HG03159 (cell line): ENCODE measurements at regions not wholly inside any gene's neighbourhood (a gene's known extent, or its start where the extent isn't known, plus 50 kb on each side); places are given as distances from the start of the nearest gene placed in this dataset.

Experiments used
- ATAC-seq: cut with Tn5 transposase; IDR thresholded peaks from one replicate; pipeline ENCODE4 v1.9.1; 2021; ENCODE audit warnings: mild to moderate bottlenecking, moderate library complexity; ENCODE audit not compliant: unreplicated experiment

DNA sequence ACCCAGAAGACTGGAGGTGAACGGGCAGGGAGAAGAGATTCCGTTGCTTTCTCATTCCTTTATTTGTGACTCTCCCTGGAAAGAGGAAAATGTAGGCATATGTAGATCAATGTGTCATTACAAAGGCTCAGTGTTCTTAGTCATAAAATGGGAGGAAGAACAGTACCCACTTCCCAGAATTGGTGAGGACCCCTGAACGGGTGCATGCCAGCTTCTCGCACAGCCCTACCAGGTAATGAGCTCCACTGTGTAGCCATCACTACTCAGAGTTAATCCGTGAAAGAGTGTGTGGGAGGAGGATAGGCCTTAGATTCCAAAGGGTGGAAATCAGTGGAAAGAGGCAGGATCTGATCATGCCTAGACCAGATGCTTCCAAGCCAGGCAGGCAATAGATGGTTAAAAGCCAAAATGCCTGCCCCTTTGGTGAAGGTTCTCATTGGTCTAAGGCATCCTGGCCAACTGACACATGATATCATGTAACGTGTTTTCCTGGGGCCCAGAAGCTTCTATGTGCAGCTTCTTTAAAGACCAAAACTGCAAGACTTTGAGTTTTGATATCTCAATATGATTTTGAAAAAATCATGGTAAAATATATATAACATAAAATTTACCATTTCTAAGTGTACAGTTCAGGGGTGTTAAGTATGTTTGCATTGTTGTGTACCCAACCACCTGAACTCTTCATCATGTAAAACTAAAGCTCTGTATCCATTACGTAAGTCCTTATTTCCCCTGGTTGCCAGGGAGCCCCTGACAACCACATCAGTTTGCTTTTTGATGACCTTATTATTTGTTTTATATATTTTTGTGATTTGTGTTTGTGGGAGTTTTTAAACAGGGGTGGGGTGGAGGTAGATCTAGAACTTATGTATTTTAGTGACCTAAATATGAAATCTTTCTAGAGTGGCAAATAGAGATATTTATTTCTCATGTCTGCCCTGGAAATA, 402.2 kb upstream of the CFAP20DC start:
- no peak for ATAC-seq

DNA sequence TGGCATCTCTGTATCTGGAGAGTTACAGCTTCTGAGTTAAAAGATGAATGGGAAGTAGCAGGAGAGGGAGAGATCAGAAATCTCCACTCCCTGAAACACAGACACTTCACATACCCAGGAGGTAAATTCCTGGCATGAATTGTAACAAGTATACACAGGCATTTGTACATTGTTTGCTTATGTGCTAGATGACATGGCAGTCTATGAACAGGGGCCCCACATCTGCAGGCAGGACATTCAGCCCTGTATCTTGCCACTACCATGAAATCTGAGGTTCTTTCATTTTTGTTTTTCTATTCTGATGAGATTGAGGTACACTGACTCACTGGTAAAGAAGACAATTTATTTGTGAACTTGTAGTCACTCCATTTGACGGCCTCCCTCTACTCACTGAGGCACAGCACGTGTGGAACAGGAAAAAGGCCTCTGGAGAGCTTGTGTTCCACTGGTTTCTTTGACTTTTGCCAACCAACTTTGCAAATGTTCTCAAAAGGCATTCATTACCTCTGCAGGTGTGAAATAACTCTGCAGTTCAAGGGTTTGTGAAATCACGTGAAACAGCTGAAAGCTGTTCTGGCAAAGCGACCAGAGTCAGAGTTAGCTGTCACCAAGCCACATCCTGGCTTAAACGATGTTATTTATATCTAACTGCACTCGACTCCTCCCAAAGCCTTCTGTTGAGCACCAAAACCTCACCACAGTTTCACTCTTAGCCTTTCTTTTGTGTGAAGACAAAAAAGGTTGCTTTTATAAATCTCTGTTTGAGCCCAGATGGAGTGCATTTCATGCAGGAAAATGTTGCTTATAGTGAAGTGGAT, 401.3 kb upstream of the CFAP20DC start:
- peak; percentile 96 for ATAC-seq

DNA sequence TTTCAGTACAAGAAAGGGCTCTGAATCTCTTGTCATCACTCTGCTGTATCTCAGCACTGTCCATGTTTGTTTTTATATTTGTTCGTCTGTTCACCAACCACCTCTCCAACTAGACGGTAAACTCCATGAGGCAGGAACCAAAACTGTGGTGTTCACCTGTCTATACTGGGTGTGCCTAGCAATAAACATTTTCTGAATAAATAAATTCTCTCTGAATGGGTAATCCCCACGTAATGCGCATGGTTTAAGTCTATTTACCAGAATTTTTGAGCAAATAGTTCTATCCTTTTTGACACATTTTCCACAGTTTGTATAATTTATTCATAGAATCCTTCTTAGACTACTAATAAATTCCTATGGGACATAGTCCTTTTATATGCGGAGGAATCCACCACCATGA, 400.6 kb upstream of the CFAP20DC start:
- ATAC-seq, result no peak

DNA sequence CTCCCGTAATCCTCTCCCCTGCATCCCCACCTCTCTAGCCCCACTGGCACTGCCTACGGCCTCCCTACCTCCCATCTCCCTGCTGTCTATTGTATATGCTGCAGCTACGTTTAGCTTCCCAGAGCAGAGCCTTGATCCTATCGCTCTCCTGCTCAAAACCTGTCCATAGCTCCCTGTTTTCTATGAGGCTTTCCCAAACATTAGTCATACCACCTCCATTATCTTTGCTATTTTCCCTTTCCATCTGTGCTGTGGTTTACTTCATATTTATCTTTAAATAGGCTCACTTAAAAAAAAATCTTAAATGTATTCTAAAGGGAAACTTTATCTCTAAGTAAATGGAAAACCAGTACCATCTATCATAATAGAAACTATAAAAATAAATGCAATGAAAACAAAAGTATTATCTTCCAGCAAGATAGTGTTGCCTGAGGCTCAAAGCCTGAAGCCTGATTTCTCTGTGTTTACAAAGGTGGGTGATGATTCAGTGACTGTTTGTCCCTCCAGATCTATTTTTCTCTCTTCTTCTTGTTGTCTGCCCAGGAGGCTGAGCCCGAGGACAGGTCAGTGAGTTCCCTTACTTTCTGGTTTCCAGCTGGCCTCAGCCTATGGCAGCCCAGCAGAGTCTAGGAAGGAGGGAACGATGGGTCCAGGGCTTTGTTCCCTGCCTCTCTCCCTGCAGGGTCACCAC, 397.1 kb upstream of the CFAP20DC start:
- ATAC-seq, result no peak

DNA sequence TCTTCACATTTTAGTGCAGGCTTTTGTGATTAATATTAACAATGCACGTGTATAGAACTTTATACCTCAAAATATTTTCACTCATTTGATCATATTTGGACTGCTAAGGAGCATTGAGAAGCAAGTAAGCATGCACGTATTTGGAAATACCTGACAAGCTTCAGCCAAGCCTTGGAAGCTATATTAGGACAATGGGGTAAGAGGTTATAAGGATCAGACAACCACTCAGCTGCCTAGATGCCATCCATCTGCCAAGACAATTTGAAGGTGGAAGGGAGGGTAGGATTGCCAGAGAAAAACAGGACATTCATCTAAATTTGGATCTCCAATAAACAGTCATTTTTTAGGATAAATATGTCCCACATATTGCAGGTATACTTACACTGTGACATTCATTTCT, 394.9 kb upstream of the CFAP20DC start:
- ATAC-seq, result no peak

DNA sequence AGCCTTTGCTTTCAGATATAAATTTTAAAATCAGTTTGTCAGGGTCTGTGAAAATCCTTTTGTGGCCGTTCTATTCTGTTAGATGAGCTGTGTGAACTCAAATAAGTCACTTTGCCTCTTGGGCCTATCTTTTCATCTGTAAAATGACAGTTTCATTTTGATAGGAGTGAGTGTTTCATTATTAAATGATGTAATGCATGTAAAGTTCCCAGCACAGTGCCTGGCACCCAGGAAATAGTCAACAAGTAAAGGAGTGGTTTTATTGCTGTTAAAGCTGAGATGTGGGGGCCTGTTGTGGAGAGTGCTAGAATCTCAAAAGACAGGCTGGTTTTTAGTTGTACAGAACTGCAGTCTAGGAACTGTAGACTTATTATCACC, 394.5 kb upstream of the CFAP20DC start:
- peak; percentile 50 for ATAC-seq

DNA sequence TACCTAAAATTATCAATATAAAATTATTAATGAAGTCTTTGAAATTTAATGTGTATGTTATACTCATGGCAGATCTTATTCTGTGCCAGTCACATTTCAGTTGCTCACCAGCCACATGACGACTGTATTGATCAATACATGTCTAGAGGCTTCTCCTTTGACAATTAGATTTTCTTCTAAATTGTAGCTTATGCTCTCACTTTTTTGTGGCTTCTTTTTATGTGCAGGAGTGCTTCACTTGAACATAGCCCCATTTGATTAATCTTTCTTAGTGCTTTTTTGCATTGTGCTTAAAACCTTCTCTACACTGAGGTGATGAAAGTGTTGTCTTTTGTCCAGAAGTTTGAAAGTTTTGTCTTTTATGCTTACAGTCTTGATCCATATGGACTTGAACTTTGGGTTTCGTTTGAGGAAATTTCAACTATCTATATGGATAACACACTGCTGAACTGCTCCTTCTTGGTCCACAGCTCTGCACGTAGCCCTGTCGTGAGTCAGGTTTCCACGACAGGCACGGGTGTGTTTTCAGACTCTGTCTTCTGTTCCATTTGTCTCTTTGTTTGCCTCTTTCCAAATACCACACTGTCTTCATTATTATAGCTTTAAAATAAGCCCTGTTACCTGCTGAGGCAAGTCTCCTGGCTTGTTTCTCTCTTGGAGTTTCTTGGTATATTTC, 393.9 kb upstream of the CFAP20DC start:
- ATAC-seq, result no peak

DNA sequence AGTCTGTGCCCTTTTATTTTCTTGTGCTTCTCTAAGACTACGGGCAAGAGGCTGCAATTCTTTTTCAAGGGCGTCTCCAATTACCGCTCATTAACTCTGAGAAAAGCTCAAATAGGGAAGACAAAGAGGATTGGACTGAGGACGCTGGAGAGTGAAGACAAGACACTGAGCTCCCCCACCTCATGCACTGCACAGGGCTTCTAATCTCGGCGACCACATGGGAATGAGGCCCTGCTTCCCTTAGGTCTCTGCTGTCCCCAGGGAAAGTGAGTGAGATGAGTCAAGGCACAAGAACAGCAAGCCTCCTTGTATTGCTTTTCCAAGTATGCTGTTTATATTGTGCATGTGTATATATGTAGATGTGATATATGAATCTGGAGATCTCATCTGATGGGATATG, 392.2 kb upstream of the CFAP20DC start:
- no peak for ATAC-seq

DNA sequence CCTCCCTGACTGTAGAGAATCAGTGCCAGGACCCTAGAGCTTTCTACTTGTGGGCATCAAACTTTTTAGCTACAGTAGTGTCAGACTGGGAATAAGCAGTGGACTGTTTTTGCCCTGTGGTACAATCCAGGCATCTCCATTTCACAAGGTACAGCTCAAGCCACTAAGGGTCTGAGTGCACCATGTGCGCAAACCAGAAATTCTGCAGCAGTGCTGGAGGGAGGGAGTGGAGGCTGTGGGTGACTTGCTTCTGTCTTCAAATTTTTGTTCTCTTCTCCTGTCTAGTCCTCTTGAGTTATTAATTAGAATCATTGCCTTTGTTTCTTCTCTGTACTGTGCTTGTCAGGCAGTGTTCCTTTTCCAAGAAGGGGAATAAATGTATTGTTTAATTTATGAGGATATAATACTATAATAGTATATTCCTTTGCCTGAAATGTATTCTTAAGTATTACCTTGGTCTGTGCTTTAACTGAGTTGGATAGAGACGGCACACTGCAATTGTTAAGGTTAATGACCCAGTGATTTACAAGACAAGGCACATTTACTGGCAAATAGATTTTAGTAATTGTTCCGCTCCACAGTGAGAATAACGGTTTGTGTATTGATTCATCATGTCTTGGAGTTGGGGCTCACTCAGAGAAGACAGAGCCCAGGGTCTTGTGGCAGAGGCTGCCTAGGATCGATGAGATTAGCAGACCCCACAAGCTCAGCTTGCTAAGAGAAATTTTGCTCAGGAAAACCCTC, 390.6 kb upstream of the CFAP20DC start:
- ATAC-seq, result no peak

DNA sequence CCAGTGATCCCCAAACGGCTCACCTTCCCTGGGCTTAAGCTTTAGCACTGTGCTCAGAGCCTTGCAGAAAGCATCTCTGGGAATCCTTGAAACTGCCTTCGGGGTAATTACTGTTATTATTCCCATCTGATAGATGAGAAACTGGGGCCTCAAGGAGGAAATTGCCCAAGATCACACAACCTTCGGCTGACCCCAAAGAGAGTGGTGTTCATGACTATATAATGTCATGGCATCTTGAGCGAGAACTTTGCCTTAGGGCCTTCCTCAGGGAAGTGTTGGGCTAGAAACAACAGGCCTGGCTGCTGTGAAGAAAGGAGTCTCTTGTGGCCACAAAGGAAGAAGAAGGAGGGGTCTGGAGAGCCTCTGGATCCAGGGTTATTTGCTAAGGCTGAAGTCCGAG, 388.7 kb upstream of the CFAP20DC start:
- no peak for ATAC-seq

DNA sequence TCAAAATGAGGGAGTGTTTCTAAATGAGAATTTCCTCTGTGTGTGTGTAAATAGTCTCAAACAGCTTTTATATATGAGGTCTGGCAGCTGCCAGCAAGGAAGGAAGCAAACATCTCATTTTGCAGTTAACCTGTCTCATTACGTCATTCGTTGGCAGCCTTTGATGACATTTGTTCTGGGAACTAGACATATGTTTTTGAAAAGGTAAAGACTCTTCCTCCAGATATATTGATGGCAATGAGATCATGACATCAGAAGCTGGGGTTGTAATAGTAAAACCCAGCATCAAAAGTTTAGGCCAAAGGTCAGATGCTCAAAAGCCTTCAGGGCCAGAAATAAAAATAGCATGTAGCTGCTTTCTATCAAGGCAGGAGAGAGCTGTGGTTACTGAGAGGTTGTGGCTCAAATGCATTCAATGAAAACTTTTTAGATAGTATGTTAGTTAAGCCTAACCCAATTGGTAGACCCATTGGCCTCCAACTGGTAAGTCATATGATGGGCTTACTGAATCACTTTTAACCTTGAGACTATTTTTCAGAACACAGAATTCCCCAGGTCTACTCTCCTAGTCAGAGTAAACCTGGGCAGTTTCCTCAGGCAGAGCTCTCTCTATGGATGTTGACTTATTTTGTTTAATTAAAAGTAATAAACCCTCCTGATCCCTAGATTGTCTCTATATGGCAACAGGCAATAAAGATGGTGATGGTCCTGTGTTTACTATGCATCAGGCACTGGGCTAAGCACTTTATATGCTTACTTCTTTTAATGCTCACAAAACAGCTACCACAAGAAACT, 386.5 kb upstream of the CFAP20DC start:
- no peak for ATAC-seq

DNA sequence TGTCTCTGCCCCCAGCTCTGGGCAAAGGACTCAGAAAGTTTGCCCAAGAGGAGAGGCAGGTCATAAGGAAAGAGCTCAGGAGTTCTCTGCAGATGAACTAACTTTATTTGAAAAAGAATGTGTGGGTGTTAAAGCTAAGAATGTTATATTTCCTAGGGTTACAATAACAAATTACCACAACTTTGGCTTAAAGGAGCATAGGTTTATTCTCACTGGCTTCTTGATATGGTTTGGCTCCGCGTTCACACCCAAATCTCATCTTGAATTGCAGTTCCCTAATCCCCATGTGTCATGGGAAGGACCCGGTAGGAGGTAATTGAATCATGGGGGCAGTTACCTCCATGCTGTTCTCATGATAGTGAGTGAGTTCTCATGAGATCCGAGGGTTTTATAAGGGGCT, 383.7 kb upstream of the CFAP20DC start:
- no peak for ATAC-seq

DNA sequence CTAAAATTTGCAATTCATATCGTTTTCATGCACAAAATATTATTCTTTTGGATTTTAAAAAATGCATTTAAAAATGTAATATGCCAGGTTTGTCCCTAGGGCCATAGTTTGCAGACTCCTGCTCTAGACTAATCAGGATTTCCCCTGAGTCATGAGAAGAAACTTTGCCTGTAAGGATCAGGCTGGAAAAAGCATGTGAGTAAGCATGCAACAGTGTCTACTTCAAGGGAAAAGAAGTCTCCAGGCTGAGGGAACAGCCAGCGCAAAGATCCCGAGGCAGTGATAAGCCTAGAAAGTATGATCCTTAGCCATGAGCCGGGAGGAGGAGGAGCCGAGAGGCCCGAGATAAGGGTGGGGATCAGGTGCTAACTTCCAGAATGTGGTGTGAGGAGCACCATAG, 382.8 kb upstream of the CFAP20DC start:
- ATAC-seq, result no peak

DNA sequence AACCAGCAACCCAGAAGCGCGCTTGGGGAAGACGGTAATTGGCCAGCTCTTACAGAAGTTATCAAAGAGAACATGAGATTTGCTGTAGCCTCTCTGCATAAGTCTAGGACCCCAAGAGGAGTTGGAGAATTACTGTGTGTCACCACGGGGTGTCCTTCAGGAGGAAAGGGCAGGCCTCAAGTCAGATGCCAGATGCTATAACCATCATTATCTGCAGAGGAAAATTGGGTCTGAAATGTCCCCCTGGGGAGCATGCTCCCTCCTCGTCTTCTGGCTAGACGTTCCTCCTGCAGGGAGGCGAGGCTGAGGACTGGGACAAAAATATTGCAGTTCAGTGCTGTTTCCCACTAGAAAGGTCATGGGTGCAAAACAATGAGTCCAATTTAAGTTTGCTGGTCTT, 380.5 kb upstream of the CFAP20DC start:
- ATAC-seq, result no peak

DNA sequence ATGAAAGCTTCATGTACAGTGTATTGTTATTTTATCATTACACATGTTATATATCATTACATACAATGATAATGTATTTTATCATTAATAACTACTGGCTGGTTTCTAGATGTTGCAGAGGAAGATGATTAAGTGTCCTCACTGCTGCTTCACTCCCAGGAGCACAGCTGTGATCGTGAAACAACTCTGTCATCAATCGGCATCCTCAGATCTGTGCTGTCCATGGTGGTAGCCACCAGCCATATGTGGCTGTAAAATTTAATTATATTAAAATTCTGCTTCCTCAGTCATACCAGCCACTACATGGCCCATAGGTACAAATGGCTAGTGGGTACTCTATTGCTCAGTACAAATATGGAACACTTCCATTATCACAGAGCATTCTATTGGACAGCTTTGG, 379.4 kb upstream of the CFAP20DC start:
- ATAC-seq, result no peak

DNA sequence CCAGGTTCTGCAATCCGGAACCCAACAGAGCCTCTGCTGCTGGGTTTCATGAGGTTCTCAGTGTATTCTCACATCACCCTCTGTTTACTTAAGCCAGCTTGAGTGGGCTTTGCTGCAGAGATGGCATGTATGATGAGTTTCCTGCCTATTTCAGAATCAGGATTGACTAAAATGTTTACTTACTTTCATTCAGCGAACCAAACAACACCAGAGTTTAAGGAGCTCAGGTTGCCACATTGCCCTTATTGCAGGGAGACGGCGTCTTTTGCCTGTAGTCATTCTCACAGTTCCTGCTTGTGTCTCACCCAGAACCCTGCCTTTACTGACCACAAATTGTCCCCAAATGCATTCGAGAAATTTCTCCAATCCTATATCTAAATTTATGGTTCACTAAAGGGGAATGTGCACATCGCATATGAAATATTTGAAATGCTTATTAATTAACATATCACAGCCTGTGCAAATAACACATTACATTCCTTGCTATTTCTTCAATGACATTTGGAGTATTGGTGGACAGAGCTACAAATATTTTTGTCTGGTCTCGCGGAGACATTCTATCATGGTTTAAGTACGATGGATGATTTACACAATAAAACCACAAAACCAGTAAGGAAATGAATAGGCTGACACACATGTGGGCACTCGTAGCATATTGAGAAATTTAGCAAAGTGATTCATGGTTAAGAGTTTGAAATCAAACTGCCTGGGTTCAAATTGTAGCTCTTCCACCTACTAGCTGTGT, 377.2 kb upstream of the CFAP20DC start:
- no peak for ATAC-seq

DNA sequence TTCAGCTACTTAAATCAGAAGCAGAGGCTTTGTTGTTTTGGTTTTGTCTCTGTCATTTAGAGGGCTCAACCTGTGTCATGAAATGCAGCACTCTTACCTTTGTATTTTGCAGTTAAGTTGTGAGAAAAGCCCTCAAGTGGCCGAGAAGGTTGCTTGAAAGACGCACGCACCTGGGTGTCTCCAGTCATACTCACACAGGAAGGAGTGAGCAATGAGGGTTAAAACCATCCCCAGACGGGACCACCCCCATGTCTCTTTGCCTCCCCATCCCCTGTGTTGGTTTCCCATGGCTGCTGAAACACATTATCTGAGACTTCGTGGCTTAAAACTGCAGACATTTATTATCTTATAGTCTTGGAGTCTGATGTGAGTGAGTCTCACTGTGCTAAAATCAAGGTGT, 376.1 kb upstream of the CFAP20DC start:
- no peak for ATAC-seq

DNA sequence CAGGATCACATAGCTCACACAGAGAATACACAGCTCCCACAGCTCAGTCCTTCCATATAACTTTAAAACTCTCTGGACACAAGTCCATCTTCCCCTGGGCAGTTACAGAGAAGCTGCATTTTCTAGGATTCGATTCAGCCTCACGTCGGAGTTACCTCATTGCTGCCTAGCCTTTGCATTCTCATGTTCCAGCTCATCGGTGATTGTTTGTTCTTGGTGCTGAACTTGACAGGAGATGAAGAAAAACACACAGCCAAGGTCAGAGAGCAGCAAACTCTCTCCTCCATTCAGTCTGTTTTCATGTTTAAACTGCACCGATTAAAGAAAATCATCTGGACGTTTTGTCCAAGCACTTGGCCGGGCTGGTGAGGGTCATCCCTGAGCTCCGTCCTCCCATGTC, 375.5 kb upstream of the CFAP20DC start:
- no peak for ATAC-seq
